ENCODE measurements at regions not wholly inside any gene's neighbourhood (a gene's known extent, or its start where the extent isn't known, plus 50 kb on each side); places are given as distances from the start of the nearest gene placed in this dataset.

GRCh38 chr12:59904874-59905521 is 309.2 kb downstream of the SLC16A7 start:
- Histone ChIP-seq H3K79me2 (ENCODE audit: insufficient read depth, low read length) (no peaks in the 10 kb centered on the region), H3K4me1 (ENCODE audit: insufficient read depth, low read length, poor library complexity, severe bottlenecking) (no peaks in the 10 kb centered on the region), H3K4me2 (ENCODE audit: low read depth, low read length, poor library complexity, severe bottlenecking) (no peak overlapping the region), H3K4me3 (ENCODE audit: low read length, poor library complexity, severe bottlenecking) (no peak overlapping the region), H3F3A (ENCODE audit: low read depth) (no peaks in the 10 kb centered on the region), H4K20me1 (ENCODE audit: insufficient read depth, low read length, poor library complexity, severe bottlenecking) (no peaks in the 10 kb centered on the region), H3K9me3 (ENCODE audit: insufficient read depth, low read depth, low read length) (no peaks in the 10 kb centered on the region), H3K9ac (ENCODE audit: low read depth, low read length, poor library complexity, severe bottlenecking) (no peak overlapping the region), H3K36me3 (ENCODE audit: insufficient read depth, low read length) (no peaks in the 10 kb centered on the region), H2AFZ (ENCODE audit: low read length) (no peak overlapping the region), H3K27me3 (ENCODE audit: insufficient read depth, low read length, poor library complexity, severe bottlenecking) (no peaks in the 10 kb centered on the region), H3K9me2 (replicated peaks; ENCODE audit: low read depth, low read length) (no peaks in the 10 kb centered on the region)
- TF ChIP-seq CTCF (conservative IDR thresholded peaks at IDR 0.05; ENCODE audit: low read length) (no peak), EZH2phosphoT487 (IDR thresholded peaks at IDR 0.05; ENCODE audit: borderline replicate concordance) (no peak)

DNA sequence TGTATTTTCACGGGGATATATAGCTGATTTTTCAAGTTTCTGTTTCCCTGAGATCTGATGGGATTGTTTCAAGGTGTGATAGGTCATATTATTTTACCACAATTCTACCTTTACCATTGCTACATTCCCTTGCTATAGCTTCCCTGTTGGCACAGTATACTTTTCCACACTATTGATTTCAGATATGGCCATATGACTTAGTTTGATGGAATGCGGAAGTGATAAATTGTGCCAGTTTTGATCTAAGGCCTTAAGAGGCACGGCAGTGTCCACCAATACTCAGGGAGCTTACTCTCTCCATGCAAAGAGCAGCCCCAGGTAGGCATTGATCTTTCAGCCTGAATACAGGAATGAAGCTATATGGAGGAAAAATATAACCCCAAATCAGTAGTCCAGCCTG is 315.7 kb downstream of the SLC16A7 start:
- H3K4me2 ChIP-seq (ENCODE audit: low read depth, low read length, poor library complexity, severe bottlenecking): no peak overlapping the region
- no peak overlapping the region for H2AFZ ChIP-seq (ENCODE audit: low read length)
- TF ChIP-seq EZH2phosphoT487 (IDR thresholded peaks at IDR 0.05; ENCODE audit: borderline replicate concordance) (no peak), CTCF (conservative IDR thresholded peaks at IDR 0.05; ENCODE audit: low read length) (no peak)
- no peaks in the 10 kb centered on the region for H3K4me1 ChIP-seq (ENCODE audit: insufficient read depth, low read length, poor library complexity, severe bottlenecking)
- H3F3A ChIP-seq (ENCODE audit: low read depth): no peaks in the 10 kb centered on the region
- H3K9me2 ChIP-seq (replicated peaks; ENCODE audit: low read depth, low read length): no peaks in the 10 kb centered on the region
- H4K20me1 ChIP-seq (ENCODE audit: insufficient read depth, low read length, poor library complexity, severe bottlenecking): no peaks in the 10 kb centered on the region
- H3K9me3 ChIP-seq (ENCODE audit: insufficient read depth, low read depth, low read length): no peaks in the 10 kb centered on the region
- no peak overlapping the region for H3K9ac ChIP-seq (ENCODE audit: low read depth, low read length, poor library complexity, severe bottlenecking)
- H3K27me3 ChIP-seq (ENCODE audit: insufficient read depth, low read length, poor library complexity, severe bottlenecking): no peaks in the 10 kb centered on the region
- H3K36me3 ChIP-seq (ENCODE audit: insufficient read depth, low read length): no peaks in the 10 kb centered on the region
- no peak overlapping the region for H3K4me3 ChIP-seq (ENCODE audit: low read length, poor library complexity, severe bottlenecking)
- no peaks in the 10 kb centered on the region for H3K79me2 ChIP-seq (ENCODE audit: insufficient read depth, low read length)

GRCh38 chr12:59916988-59917387 is 321.2 kb downstream of the SLC16A7 start:
- no peaks in the 10 kb centered on the region for H4K20me1 ChIP-seq (ENCODE audit: insufficient read depth, low read length, poor library complexity, severe bottlenecking)
- no peaks in the 10 kb centered on the region for H3K79me2 ChIP-seq (ENCODE audit: insufficient read depth, low read length)
- H3K9ac ChIP-seq (ENCODE audit: low read depth, low read length, poor library complexity, severe bottlenecking): no peak overlapping the region
- H3K36me3 ChIP-seq (ENCODE audit: insufficient read depth, low read length): no peaks in the 10 kb centered on the region
- H3K4me2 ChIP-seq (ENCODE audit: low read depth, low read length, poor library complexity, severe bottlenecking): no peak overlapping the region
- H2AFZ ChIP-seq (ENCODE audit: low read length): no peak overlapping the region
- H3K9me2 ChIP-seq (replicated peaks; ENCODE audit: low read depth, low read length): no peaks in the 10 kb centered on the region
- H3K4me3 ChIP-seq (ENCODE audit: low read length, poor library complexity, severe bottlenecking): no peak overlapping the region
- H3F3A ChIP-seq (ENCODE audit: low read depth): no peaks in the 10 kb centered on the region
- H3K9me3 ChIP-seq (ENCODE audit: insufficient read depth, low read depth, low read length): no peaks in the 10 kb centered on the region
- no peaks in the 10 kb centered on the region for H3K27me3 ChIP-seq (ENCODE audit: insufficient read depth, low read length, poor library complexity, severe bottlenecking)
- no peak for TF ChIP-seq CTCF (conservative IDR thresholded peaks at IDR 0.05; ENCODE audit: low read length)
- no peak for TF ChIP-seq EZH2phosphoT487 (IDR thresholded peaks at IDR 0.05; ENCODE audit: borderline replicate concordance)
- H3K4me1 ChIP-seq (ENCODE audit: insufficient read depth, low read length, poor library complexity, severe bottlenecking): no peaks in the 10 kb centered on the region

Data from Loucy (cell line).